ENCODE measurements at regions not wholly inside any gene's neighbourhood (a gene's known extent, or its start where the extent isn't known, plus 50 kb on each side); places are given as distances from the start of the nearest gene placed in this dataset.

DNA sequence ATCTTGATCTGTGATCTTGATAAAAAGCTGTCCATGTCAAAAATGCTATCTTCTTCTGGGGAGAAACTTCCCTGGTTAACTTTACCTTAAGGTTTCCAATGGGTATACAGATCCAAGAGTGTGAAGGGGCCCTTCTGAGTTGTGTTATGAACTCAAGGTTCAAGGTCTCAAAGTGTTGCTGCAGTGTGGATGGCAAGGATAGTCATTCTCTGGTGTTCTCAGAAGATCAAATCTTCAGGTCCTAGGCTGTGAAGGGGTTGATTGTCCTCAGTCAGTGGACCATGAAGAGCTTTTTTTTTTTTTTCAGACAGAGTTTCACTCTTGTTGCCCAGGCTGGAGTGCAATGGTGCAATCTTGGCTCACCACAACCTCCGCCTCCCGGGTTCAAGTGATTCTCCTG, 114.4 kb downstream of the SPTSSA start:
- DNase-seq, result no peak

DNA sequence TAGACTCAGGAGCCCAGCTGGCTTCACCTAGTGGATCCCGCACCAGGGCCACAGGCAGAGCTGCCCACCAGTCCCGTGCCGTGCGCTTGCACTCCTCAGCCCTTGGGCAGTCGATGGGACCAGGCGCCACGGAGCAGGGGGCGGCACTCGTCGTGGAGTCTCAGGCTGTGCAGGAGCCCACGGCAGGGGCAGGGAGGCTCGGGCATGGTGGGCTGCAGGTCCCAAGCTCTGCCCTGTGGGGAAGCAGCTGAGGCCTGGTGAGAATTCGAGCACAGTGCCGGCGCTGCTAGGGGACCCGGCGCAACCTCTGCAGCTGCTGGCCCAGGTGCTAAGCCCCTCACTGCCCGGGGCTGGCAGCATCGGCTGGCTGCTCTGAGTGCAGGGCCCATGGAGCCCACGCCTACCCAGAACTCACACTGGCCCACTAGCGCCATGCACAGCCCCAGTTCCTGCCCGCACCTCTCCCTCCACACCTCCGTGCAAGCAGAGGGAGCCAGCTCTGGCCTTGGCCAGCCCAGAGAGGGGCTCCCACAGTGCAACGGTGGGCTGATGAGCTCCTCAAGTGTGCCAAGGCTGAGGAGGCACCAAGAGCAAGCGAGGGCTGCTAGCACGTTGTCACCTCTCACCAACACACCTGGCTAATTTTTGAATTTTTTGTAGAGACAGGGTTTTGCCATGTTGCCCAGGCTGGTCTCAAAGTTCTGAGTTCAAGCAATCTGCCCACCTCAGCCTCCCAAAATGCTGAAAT, 116.1 kb downstream of the SPTSSA start:
- DNase-seq, result no peak

DNA sequence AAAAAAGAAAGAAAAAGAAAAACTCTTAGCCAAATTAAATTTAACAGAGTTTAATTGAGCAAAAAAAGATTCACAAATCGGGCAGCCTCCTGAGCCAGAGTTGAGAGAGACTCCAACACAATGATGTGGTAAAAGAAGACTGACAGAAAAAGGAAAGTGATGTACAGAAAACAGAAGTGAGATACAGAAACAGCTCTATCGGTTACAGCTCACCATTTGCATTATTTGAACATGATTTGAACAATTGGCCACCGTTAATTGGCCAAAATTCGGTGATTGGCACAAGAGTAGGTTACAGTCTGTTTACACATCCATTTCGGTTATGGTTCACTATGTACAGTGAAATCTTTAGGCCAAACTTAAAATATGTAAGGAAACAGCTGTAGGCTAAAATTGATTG, 117.7 kb downstream of the SPTSSA start:
- DNase-seq, result no peak

GRCh38 chr14:34340025-34340625, 121.9 kb downstream of the SPTSSA start:
- DNase-seq, result no peak

GRCh38 chr14:34338056-34338455, 124.0 kb downstream of the SPTSSA start:
- no peak for DNase-seq

GRCh38 chr14:34336501-34336900, 125.5 kb downstream of the SPTSSA start:
- DNase-seq, result no peak

DNA sequence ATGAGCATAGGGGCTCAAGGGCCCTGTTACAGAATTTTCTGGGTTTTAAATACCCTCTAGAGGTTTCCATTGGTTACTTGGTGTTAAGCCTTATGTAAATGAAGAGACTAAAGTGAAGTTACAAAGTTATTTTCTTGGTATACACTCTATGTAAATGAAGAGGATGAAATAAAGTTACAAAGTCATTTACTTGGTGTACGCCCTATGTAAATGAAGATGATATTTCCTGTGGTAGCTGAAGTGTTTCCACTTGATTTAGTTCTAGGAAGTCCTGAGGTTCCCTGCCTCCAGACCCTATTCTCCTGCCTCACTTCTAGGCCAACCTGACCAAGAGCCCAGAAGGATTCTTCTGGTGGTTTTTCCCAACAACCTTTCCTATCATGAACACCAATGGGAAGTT, 126.1 kb downstream of the SPTSSA start:
- no peak for DNase-seq

DNA sequence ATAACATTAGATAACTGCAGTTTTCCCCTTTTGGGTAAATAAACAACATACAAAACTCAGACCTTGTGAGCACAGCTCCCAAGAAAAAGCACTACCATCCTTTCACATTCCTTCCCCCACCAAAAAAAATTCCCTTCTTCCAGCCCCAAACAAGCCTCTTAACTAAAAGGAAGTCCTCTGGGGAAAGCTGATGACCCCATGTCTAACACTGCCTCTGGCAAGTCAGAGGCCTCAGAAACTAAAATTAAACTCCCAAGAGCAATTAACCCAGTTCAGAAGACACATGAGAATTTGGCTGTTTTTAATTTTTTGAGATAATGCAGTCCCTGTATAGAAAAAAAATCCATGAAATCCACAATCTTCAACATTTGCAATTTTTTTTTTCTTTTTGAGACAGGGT, 127.7 kb downstream of the SPTSSA start:
- DNase-seq, result no peak

GRCh38 chr14:34331728-34332623, 130.1 kb downstream of the SPTSSA start:
- no peak for DNase-seq

- DNase-seq, result no peak
Observed at GRCh38 chr14:34330846-34331245, 131.2 kb downstream of the SPTSSA start.

DNA sequence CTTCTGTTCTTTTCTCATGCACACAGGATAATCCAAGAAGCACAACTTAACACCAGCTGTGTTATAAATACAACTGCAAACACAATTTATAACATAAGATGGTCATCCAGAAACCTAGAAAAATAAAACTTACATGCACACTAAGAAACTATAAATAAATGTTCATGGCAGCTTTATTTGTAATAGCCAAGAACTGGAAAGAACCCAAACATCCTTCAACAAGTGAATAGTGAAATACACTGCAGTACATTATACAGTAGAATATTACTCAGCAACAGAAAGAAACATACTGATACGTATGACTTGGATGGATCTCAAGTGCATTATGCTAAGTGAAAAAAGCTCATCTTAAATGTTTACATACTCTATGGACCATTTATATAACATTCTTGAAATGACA, 132.7 kb downstream of the SPTSSA start:
- DNase-seq, result no peak

DNA sequence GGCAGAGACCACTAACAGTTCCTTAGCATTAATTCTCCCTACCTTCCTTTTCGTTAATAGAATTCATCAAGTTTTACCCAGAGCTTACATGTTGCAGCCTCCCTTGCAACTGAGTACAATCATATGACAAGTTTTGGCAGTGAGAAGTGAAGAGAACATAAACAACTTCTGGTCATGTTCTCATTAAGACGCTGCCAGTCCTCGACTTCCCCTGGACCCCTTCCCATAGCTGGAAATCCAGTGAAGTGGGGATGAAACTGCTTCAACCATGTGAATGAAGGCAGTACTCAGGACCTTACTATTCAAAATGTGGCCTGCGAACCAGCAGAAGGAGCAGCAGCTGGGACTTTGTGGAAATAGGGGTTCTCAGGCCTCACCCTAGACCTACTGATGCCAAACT, 133.9 kb downstream of the SPTSSA start:
- DNase-seq, result no peak

DNA sequence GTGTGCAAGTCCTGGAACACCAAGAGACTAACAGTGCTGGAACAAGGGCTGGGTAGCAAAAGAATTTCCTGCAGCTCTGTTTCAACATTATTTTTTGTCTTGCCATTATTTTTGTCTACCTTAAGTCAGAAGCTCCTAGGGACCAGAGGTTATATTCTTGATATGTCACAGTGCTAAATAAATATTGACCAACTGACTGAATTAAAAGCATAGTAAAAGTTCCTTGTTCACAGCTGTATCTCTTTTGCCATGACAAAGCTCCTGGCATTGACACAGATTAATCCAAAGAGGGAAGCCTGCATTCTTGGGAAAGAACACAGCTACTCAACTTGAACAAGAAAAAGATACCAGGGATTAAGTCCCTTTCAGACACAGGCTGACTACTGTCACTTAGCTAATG, 136.5 kb downstream of the SPTSSA start:
- DNase-seq, result no peak

- DNase-seq, result no peak
Observed at GRCh38 chr14:34324363-34324795, 137.7 kb downstream of the SPTSSA start.

DNA sequence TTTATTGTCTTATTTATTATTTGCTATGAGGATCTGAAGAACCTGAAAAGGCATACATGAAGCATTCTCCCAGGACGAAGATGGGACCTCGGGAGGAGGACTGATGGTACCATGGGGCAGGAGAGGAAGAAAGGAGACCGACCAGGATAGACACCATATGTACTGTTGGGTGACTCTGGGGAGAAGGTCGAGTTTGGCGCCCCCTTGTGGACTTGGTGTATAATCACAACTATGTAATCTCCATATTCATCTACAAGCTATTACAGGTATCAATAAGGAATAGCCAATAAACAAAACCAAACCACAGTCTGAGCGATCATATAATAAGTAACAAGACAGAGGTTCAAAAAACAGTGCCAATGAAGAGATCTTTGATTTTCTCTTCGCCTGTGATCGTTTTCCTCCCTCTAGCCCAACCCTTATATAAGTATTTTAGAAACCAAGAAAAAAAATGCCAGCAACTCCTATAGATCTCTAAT, 139.1 kb downstream of the SPTSSA start:
- no peak for DNase-seq

- no peak for DNase-seq
Observed at GRCh38 chr14:34319140-34319539, 142.9 kb downstream of the SPTSSA start.

DNA sequence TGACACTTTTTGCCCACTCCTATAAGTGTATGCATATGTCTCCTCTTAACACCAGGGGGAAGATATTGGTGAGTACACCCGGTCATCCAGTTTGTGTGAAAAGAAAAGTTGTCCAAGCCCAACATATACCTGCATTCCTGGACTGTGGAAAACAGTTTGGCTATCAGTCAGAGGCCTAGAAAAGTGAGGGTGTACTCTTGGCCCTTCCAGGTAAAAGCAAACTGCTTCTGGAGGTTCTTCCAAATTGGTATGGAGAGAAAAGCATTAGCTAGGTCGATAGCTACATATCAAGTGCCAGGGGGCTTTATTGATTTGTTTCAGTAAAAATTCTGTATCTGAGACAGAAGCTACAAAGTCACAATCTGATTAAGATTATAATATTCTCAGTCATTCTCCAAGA, 144.0 kb downstream of the SPTSSA start:
- DNase-seq, result no peak

GRCh38 chr14:34310724-34311123, 151.3 kb downstream of the SPTSSA start:
- no peak for DNase-seq

DNA sequence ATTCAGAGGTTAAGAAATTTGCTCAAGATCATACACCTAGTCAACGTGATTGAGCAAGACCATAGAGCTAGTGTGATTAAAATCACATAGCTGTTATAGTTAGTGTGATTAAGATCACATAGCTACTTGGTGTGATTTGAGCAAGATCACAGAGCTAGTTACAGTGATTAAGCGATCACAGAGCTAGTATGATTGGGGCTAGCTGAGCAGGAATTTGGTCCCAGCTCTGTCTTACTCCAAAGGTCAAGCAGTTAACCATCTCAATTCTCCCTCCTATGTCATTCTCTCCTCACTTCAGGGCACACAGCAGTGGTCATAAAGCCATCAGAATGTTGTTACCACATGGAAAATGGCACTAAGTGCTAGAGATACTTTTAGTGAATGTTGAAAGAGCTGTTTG, 158.2 kb downstream of the SPTSSA start:
- DNase-seq, result no peak

- DNase-seq, result no peak
Observed at GRCh38 chr14:34302654-34303053, 159.4 kb downstream of the SPTSSA start.

GRCh38 chr14:34300882-34301734, 160.9 kb downstream of the SPTSSA start:
- no peak for DNase-seq

DNA sequence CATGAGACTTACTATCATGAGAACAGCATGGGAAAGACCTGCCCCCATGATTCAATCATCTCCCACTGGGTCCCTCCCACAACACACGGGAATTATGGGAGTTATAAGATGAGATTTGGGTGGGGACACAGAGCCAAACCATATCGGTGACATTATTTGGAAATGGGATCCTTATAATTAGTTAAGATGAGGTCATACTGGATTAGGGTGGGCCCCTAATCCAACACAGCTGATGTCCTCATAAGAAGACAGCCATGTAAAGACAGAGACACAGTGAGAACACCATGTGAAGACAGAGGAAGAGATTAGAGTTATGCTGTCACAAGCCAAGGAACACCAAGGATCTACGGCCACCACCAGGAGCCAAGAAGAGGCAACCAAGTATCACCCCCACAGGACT, 161.7 kb downstream of the SPTSSA start:
- DNase-seq, result no peak

- DNase-seq, result no peak
Observed at GRCh38 chr14:34299360-34299759, 162.7 kb downstream of the SPTSSA start.
